Endothelial cell of umbilical vein (primary cell): ENCODE measurements at regions not wholly inside any gene's neighbourhood (a gene's known extent, or its start where the extent isn't known, plus 50 kb on each side); places are given as distances from the start of the nearest gene placed in this dataset.
"Not testable (repeated sequence)": the region's sequence is repeated elsewhere in the genome, so short reads cannot be mapped to it uniquely, and the experiment has no call there.

ENCODE experiments used
- BruUV-seq: library from RNA; stranded (reverse); fragments of 400-500 nt; replicated peaks from 2 replicates; lab custom pipeline; 2021; lab: Mats Ljungman, UMichigan
- CTCF ChIA-PET: fragments of 300-600, 350-600 bp; sonication (Branson Sonifier 250); formaldehyde crosslinking; loops from one replicate; lab custom pipeline; 2021; ENCODE audit warnings: antibody characterized with exemption, inconsistent platforms; lab: Charles Lee
- POLR2A ChIA-PET: fragments of 300-600, 350-600 bp; sonication (Branson Sonifier 250); formaldehyde crosslinking; loops from one replicate; lab custom pipeline; 2021; ENCODE audit warnings: antibody characterized with exemption, inconsistent platforms; lab: Charles Lee
- DNase-seq: peaks from one replicate; pipeline ENCODE4 v3.0.0-alpha.2; 2011; ENCODE audit warnings: low read depth, low spot score
- FAIRE-seq: peaks from 2 replicates; lab custom pipeline; 2011; peaks lifted over from hg19 to GRCh38; lab: Jason Lieb, UNC
- H2AFZ ChIP-seq: 2 replicates; pipeline ENCODE4 v1.6.0; 2012; ENCODE audit warnings: low read depth, low read length, control low read depth, inconsistent platforms
- H3K27ac ChIP-seq: 2 replicates; pipeline ENCODE4 v1.5.1; 2011; ENCODE audit warnings: low read depth, mild to moderate bottlenecking, control low read depth, low read length, moderate library complexity; ENCODE audit not compliant: insufficient read depth
- H3K27me3 ChIP-seq, 2 experiments: 2 replicates each; pipeline versions ENCODE4 v1.6.0 to v1.6.1; 2011; ENCODE audit warnings: low read length in 2 of 2, mixed read lengths in 1 of 2; ENCODE audit not compliant: control insufficient read depth in 2 of 2, insufficient read depth in 2 of 2
- H3K36me3 ChIP-seq, 2 experiments: 2 replicates in 1 of 2; 3 replicates in 1 of 2; pipeline ENCODE4 v1.5.1; 2011; ENCODE audit warnings: low read length in 2 of 2, mild to moderate bottlenecking in 1 of 2, moderate library complexity in 1 of 2; ENCODE audit not compliant: control insufficient read depth in 2 of 2, insufficient read depth in 2 of 2; ENCODE audit errors: extremely low read depth in 1 of 2
- H3K4me1 ChIP-seq: 3 replicates; pipeline ENCODE4 v1.5.1; 2011; ENCODE audit warnings: mild to moderate bottlenecking, low read length; ENCODE audit not compliant: control insufficient read depth, insufficient read depth; ENCODE audit errors: extremely low read depth
- H3K4me2 ChIP-seq: 2 replicates; pipeline ENCODE4 v1.6.1; 2011; ENCODE audit warnings: low read length, control low read depth, mixed read lengths; ENCODE audit not compliant: insufficient read depth
- H3K4me3 ChIP-seq, 3 experiments: fragments of 200-600 bp in 1 of 3; sonication (generic), shearing (Covaris generic) in 1 of 3; replicated peaks in 1 of 3; 2 replicates each; pipeline ENCODE4 v1.5.1; 2011 to 2016; ENCODE audit warnings: control low read depth in 3 of 3, low read length in 3 of 3, mild to moderate bottlenecking in 2 of 3, inconsistent platforms in 1 of 3, low read depth in 1 of 3, moderate library complexity in 1 of 3; ENCODE audit not compliant: insufficient read depth in 1 of 3
- H3K79me2 ChIP-seq: 2 replicates; pipeline ENCODE4 v1.6.0; 2012; ENCODE audit warnings: low read length, inconsistent platforms; ENCODE audit not compliant: control insufficient read depth, insufficient read depth
- H3K9ac ChIP-seq: replicated peaks from 2 replicates; pipeline ENCODE3; 2011; ENCODE audit warnings: low read length, control low read depth; ENCODE audit not compliant: insufficient read depth; ENCODE audit errors: extremely low read depth
- H3K9me1 ChIP-seq: replicated peaks from 3 replicates; pipeline ENCODE4 v1.6.0; 2011; ENCODE audit warnings: mild to moderate bottlenecking, low read length; ENCODE audit not compliant: control insufficient read depth, insufficient read depth; ENCODE audit errors: extremely low read depth
- H3K9me3 ChIP-seq: replicated peaks from 2 replicates; pipeline ENCODE4 v1.5.1; 2012; ENCODE audit warnings: low read length, inconsistent platforms; ENCODE audit not compliant: control insufficient read depth, insufficient read depth
- H4K20me1 ChIP-seq: replicated peaks from 2 replicates; pipeline ENCODE3; 2011; ENCODE audit warnings: mild to moderate bottlenecking, low read length; ENCODE audit not compliant: control insufficient read depth, insufficient read depth; ENCODE audit errors: extremely low read depth
- EZH2 ChIP-seq: IDR thresholded peaks from 2 replicates; pipeline ENCODE4 v1.6.1; 2012; ENCODE audit warnings: borderline replicate concordance, low read depth, mild to moderate bottlenecking, moderate library complexity, low read length, inconsistent platforms; ENCODE audit not compliant: severe bottlenecking
- FOS ChIP-seq: IDR thresholded peaks from 2 replicates; pipeline ENCODE4 v1.6.1; 2011; ENCODE audit warnings: mild to moderate bottlenecking, low read length, moderate library complexity, borderline replicate concordance; ENCODE audit not compliant: insufficient read depth
- GATA2 ChIP-seq: IDR thresholded peaks from 2 replicates; pipeline ENCODE4 v1.7.0; 2011; ENCODE audit warnings: low read depth, mild to moderate bottlenecking, moderate library complexity, mixed read lengths, low read length; ENCODE audit not compliant: insufficient read length, insufficient read depth
- JUN ChIP-seq: IDR thresholded peaks from 2 replicates; pipeline ENCODE4 v1.6.1; 2011; ENCODE audit warnings: borderline replicate concordance, low read depth; ENCODE audit not compliant: insufficient read length, insufficient read depth
- MYC ChIP-seq: IDR thresholded peaks from one replicate; pipeline ENCODE4 v1.6.1; 2011; ENCODE audit warnings: mild to moderate bottlenecking, low read depth, low read length
- POLR2A ChIP-seq: IDR thresholded peaks from 2 replicates; pipeline ENCODE4 v1.6.1; 2012; ENCODE audit warnings: low read depth, mild to moderate bottlenecking, control low read depth, low read length
- POLR2AphosphoS5 ChIP-seq: IDR thresholded peaks from 2 replicates; pipeline ENCODE4 v1.6.1; 2012; ENCODE audit warnings: low read depth, mild to moderate bottlenecking, control low read depth, low read length, moderate library complexity; ENCODE audit not compliant: insufficient read depth
- dilution Hi-C: fragments of 300-500 bp; cut with MboI; formaldehyde crosslinking; loops from one replicate; pipeline ENCODE4 v1.15.0; 2019; ENCODE audit warnings: low sequenced_read_pairs; ENCODE audit not compliant: extremely low pct_ligation_motif_present
- intact Hi-C: fragments of 100-400 bp; cut with micrococcal nuclease; formaldehyde crosslinking; loops from one replicate; pipeline ENCODE4 v1.10.0; 2022
- TF ChIP-seq, protein P1 (sequence below): IDR thresholded peaks from 2 replicates; pipeline ENCODE4 v1.6.1; 2011; ENCODE audit not compliant: insufficient read depth, insufficient read length
- TF ChIP-seq, protein P2 (sequence below), 2 donors: IDR thresholded peaks; 1 replicate in 1 of 2; 2 replicates in 1 of 2; pipeline ENCODE4 v1.5.1; 2011; ENCODE audit warnings: low read length in 2 of 2, mild to moderate bottlenecking in 2 of 2, moderate library complexity in 2 of 2, control low read depth in 1 of 2, inconsistent platforms in 1 of 2, low read depth in 1 of 2; ENCODE audit not compliant: insufficient read depth in 1 of 2; ENCODE audit errors: extremely low read depth in 1 of 2

DNA sequence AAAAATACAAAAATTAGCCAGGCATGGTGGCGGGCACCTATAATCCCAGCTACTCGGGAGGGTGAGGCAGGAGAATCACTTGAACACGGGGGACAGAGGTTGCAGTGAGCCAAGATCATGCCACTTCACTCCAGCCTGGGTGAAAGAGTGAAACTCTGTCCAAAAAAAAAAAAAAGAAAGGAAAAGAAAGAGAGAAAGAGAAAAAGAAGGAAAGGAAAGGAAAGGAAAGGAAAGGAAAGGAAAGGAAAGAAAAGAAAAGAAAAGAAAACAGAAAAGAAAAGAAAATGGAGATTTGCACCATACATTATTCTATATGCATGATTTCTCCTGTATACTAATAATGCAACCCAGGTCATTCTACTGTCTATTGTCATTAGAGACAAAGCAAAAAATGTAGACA, 421.5 kb downstream of the PCDH19 start:
- POLR2A ChIA-PET, H3K4me2 ChIP-seq, BruUV-seq, H3K36me3 ChIP-seq, dilution Hi-C loops, H3K79me2 ChIP-seq, FAIRE-seq, DNase-seq, H3K9me3 ChIP-seq, H3K9me1 ChIP-seq, H3K27me3 ChIP-seq, H4K20me1 ChIP-seq, H3K27ac ChIP-seq, H2AFZ ChIP-seq, H3K4me1 ChIP-seq, CTCF ChIA-PET, intact Hi-C loops, H3K4me3 ChIP-seq, H3K9ac ChIP-seq: not testable (repeated sequence)

DNA sequence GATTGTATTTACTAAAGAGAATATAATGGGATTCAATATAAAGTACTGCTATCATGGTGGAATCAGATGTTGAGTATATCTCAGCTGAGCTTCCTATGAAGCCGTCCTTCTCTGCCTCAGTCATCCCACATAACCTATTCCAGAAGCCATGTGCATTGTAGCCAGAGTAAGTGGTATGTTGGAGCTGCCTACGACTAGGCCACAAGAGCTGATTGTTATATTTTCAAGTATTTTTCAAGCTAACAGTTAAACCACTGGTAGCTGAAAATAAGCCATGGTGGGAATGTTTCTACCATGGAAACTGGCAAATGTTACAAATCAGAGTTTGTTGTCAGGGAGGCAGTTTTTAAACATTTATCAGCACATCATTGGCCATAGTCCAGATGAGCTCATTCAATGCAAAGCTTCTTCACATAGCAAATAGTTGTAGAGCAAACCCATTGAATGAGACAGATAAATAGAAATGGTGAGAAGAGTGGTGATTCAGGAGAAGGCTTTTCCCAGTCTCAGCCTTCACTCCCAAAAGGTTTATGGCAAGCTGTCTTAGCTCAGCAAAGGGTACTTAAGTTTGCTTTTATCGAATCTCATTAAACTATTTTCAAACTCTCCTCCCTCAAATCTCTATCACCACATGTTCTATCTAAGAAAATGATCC, 436.4 kb downstream of the PCDH19 start:
- Histone ChIP-seq H3K4me1 (no peaks in the 10 kb centered on the region), H3K9me3 (no peaks in the 10 kb centered on the region), H3K79me2 (no peaks in the 10 kb centered on the region), H3K27ac (no peak overlapping the region), H3K36me3 (no peaks in the 10 kb centered on the region), H3K9ac (no peak overlapping the region), H3K9me1 (no peaks in the 10 kb centered on the region), H3K4me2 (no peak overlapping the region), H4K20me1 (no peaks in the 10 kb centered on the region), H2AFZ (no peak overlapping the region), H3K27me3 (no peaks in the 10 kb centered on the region), H3K4me3 (no peak overlapping the region)
- TF ChIP-seq FOS (no peak), JUN (no peak), POLR2AphosphoS5 (no peak), GATA2 (no peak), POLR2A (no peak), EZH2 (no peak), MYC (no peak)
- TF ChIP-seq, protein P1, sequence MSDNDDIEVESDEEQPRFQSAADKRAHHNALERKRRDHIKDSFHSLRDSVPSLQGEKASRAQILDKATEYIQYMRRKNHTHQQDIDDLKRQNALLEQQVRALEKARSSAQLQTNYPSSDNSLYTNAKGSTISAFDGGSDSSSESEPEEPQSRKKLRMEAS = no peak
- TF ChIP-seq, protein P2, sequence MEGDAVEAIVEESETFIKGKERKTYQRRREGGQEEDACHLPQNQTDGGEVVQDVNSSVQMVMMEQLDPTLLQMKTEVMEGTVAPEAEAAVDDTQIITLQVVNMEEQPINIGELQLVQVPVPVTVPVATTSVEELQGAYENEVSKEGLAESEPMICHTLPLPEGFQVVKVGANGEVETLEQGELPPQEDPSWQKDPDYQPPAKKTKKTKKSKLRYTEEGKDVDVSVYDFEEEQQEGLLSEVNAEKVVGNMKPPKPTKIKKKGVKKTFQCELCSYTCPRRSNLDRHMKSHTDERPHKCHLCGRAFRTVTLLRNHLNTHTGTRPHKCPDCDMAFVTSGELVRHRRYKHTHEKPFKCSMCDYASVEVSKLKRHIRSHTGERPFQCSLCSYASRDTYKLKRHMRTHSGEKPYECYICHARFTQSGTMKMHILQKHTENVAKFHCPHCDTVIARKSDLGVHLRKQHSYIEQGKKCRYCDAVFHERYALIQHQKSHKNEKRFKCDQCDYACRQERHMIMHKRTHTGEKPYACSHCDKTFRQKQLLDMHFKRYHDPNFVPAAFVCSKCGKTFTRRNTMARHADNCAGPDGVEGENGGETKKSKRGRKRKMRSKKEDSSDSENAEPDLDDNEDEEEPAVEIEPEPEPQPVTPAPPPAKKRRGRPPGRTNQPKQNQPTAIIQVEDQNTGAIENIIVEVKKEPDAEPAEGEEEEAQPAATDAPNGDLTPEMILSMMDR (IDR thresholded peaks at IDR 0.05; ENCODE audit: extremely low read depth in 1 of 2, insufficient read depth in 1 of 2, low read depth in 1 of 2, low read length in 2 of 2) = no peak
- FAIRE-seq = no peak
- no peak for DNase-seq
- dilution Hi-C loops = no loop called here
- BruUV-seq = no TSS peak
- ChIA-PET POLR2A (no interaction called here), CTCF (no interaction called here)
- intact Hi-C loops = no loop called here
